Kasumi-1 (cell line): ENCODE measurements at regions not wholly inside any gene's neighbourhood (a gene's known extent, or its start where the extent isn't known, plus 50 kb on each side); places are given as distances from the start of the nearest gene placed in this dataset.
"Not testable (repeated sequence)": the region's sequence is repeated elsewhere in the genome, so short reads cannot be mapped to it uniquely, and the experiment has no call there.

Experiments used
- DNase-seq, 2 experiments: peaks; one replicate each; lab custom pipeline; 2025; lab: John Stamatoyannopoulos, UW

- DNase-seq: no peak
Observed at GRCh38 chr1:105386489-105386888, 1636.8 kb downstream of the AMY1C start.

GRCh38 chr1:105396001-105396400 lies 1646.3 kb downstream of the AMY1C start:
- no peak for DNase-seq

- DNase-seq: no peak
Observed at GRCh38 chr1:105398909-105399308, 1649.2 kb downstream of the AMY1C start.

- no peak for DNase-seq
Observed at GRCh38 chr1:105399716-105400115, 1650.0 kb downstream of the AMY1C start.

- DNase-seq: no peak
Observed at GRCh38 chr1:105416261-105416660, 1640.2 kb upstream of the PRMT6 start.

GRCh38 chr1:105419030-105419429 lies 1637.4 kb upstream of the PRMT6 start:
- no peak for DNase-seq

- DNase-seq: peak; percentile 92 to 96
Observed at GRCh38 chr1:105427543-105427942, 1628.9 kb upstream of the PRMT6 start.

GRCh38 chr1:105436589-105437259 lies 1619.8 kb upstream of the PRMT6 start:
- no peak for DNase-seq

GRCh38 chr1:105437847-105438246 lies 1618.6 kb upstream of the PRMT6 start:
- DNase-seq: no peak

- DNase-seq: no peak
Observed at GRCh38 chr1:105442901-105443300, 1613.6 kb upstream of the PRMT6 start.

- DNase-seq: no peak
Observed at GRCh38 chr1:105459759-105460158, 1596.7 kb upstream of the PRMT6 start.

GRCh38 chr1:105462308-105462707 lies 1594.2 kb upstream of the PRMT6 start:
- no peak for DNase-seq

- DNase-seq: no peak
Observed at GRCh38 chr1:105467549-105467948, 1588.9 kb upstream of the PRMT6 start.

GRCh38 chr1:105470541-105470940 lies 1585.9 kb upstream of the PRMT6 start:
- DNase-seq: not testable (repeated sequence)

GRCh38 chr1:105483436-105483835 lies 1573.0 kb upstream of the PRMT6 start:
- DNase-seq: no peak

GRCh38 chr1:105485207-105485606 lies 1571.3 kb upstream of the PRMT6 start:
- DNase-seq: no peak

- no peak for DNase-seq
Observed at GRCh38 chr1:105492921-105493320, 1563.6 kb upstream of the PRMT6 start.

- no peak for DNase-seq
Observed at GRCh38 chr1:105516068-105516467, 1540.4 kb upstream of the PRMT6 start.

- DNase-seq: no peak
Observed at GRCh38 chr1:105533996-105534395, 1522.5 kb upstream of the PRMT6 start.

- DNase-seq: no peak
Observed at GRCh38 chr1:105544475-105544874, 1512.0 kb upstream of the PRMT6 start.

GRCh38 chr1:105556266-105556665 lies 1500.2 kb upstream of the PRMT6 start:
- no peak for DNase-seq

- no peak for DNase-seq
Observed at GRCh38 chr1:105558023-105558422, 1498.5 kb upstream of the PRMT6 start.

- no peak for DNase-seq
Observed at GRCh38 chr1:105565006-105565405, 1491.5 kb upstream of the PRMT6 start.

- DNase-seq: no peak
Observed at GRCh38 chr1:105585791-105586190, 1470.7 kb upstream of the PRMT6 start.
